WTC11 (cell line): ENCODE measurements at regions not wholly inside any gene's neighbourhood (a gene's known extent, or its start where the extent isn't known, plus 50 kb on each side); places are given as distances from the start of the nearest gene placed in this dataset.

Experiments used
- ATAC-seq: fragments of 200-7000 bp; cut with Tn5 transposase; 2 replicates; pipeline ENCODE4 v1.10.0; 2021; ENCODE audit warnings: mild to moderate bottlenecking, moderate library complexity
- CTCF ChIA-PET: fragments of 300-600 bp; sonication (Branson Sonifier 250); formaldehyde crosslinking; loops from one replicate; lab custom pipeline; 2021; ENCODE audit warnings: antibody characterized with exemption; lab: Charles Lee
- POLR2A ChIA-PET: fragments of 350-600 bp; sonication (Branson Sonifier 250); formaldehyde crosslinking; loops from one replicate; lab custom pipeline; 2021; ENCODE audit warnings: antibody characterized with exemption; lab: Charles Lee
- DNase-seq: peaks from one replicate; pipeline ENCODE4 v3.0.0; 2021; ENCODE audit warnings: low spot score
- H3K27ac Mint-ChIP-seq: 2 replicates; pipeline ENCODE4 v1.8.0; 2021; ENCODE audit warnings: mixed read lengths
- H3K27me3 Mint-ChIP-seq: 2 replicates; pipeline ENCODE4 v1.8.0; 2021; ENCODE audit warnings: low read depth, mild to moderate bottlenecking, moderate library complexity, mixed read lengths
- H3K36me3 Mint-ChIP-seq: 2 replicates; pipeline ENCODE4 v1.8.0; 2021; ENCODE audit warnings: mixed read lengths
- H3K4me1 Mint-ChIP-seq: 2 replicates; pipeline ENCODE4 v1.8.0; 2022; ENCODE audit warnings: mixed read lengths
- H3K4me3 Mint-ChIP-seq: 2 replicates; pipeline ENCODE4 v1.8.0; 2021; ENCODE audit warnings: mild to moderate bottlenecking, moderate library complexity, mixed read lengths
- H3K9me3 Mint-ChIP-seq: 2 replicates; pipeline ENCODE4 v1.8.0; 2021; ENCODE audit warnings: mixed read lengths
- AR ChIP-seq: fragments of 250-450 bp; sonication (Bioruptor Pico); IDR thresholded peaks from 2 replicates; pipeline ENCODE4 v1.9.0; 2021; ENCODE audit warnings: mild to moderate bottlenecking
- CDX4 ChIP-seq: fragments of 250-450 bp; sonication (Bioruptor Pico); IDR thresholded peaks from 2 replicates; pipeline ENCODE4 v1.9.0; 2021; ENCODE audit warnings: moderate library complexity, mild to moderate bottlenecking, inconsistent platforms, borderline replicate concordance
- CREB1 ChIP-seq: sonication (generic); formaldehyde crosslinking; IDR thresholded peaks from 2 replicates; pipeline ENCODE4 v1.8.0; 2023; ENCODE audit warnings: mild to moderate bottlenecking, missing genetic modification reagents
- CTCF ChIP-seq: fragments of 200-600 bp; IDR thresholded peaks from 2 replicates; pipeline ENCODE4 v1.8.0; 2022; ENCODE audit warnings: antibody characterized with exemption
- ETV6 ChIP-seq: sonication (generic); formaldehyde crosslinking; IDR thresholded peaks from 2 replicates; pipeline ENCODE4 v1.8.1; 2022; ENCODE audit warnings: mild to moderate bottlenecking, missing genetic modification reagents
- HMGA2 ChIP-seq: fragments of 250-450 bp; sonication (Bioruptor Pico); IDR thresholded peaks from 2 replicates; pipeline ENCODE4 v1.4.0; 2021; ENCODE audit warnings: mild to moderate bottlenecking, moderate library complexity
- HMGXB4 ChIP-seq: sonication (generic); formaldehyde crosslinking; IDR thresholded peaks from 2 replicates; pipeline ENCODE4 v1.8.1; 2023; ENCODE audit warnings: mild to moderate bottlenecking, moderate library complexity, missing genetic modification reagents
- JUN ChIP-seq: sonication (generic); formaldehyde crosslinking; IDR thresholded peaks from 2 replicates; pipeline ENCODE4 v1.8.0; 2023; ENCODE audit warnings: mild to moderate bottlenecking, missing genetic modification reagents
- MLX ChIP-seq: sonication (generic); formaldehyde crosslinking; IDR thresholded peaks from 2 replicates; pipeline ENCODE4 v1.8.1; 2023; ENCODE audit warnings: mild to moderate bottlenecking, missing genetic modification reagents, moderate library complexity
- NFATC4 ChIP-seq: fragments of 250-450 bp; sonication (Bioruptor Pico); IDR thresholded peaks from 2 replicates; pipeline ENCODE4 v1.9.0; 2021; ENCODE audit warnings: mild to moderate bottlenecking
- NR2C2 ChIP-seq: sonication (generic); formaldehyde crosslinking; IDR thresholded peaks from 2 replicates; pipeline ENCODE4 v1.8.0; 2022; ENCODE audit warnings: mild to moderate bottlenecking, missing genetic modification reagents
- NR3C1 ChIP-seq: sonication (generic); formaldehyde crosslinking; conservative IDR thresholded peaks from 2 replicates; pipeline ENCODE4 v1.8.1; 2023; ENCODE audit warnings: low read depth, mild to moderate bottlenecking, missing genetic modification reagents
- OVOL2 ChIP-seq: fragments of 250-450 bp; sonication (Bioruptor Pico); IDR thresholded peaks from 2 replicates; pipeline ENCODE4 v1.9.0; 2021; ENCODE audit warnings: mild to moderate bottlenecking, borderline replicate concordance
- PRRX2 ChIP-seq: fragments of 250-450 bp; sonication (Bioruptor Pico); IDR thresholded peaks from 2 replicates; pipeline ENCODE4 v1.8.0; 2021; ENCODE audit warnings: mild to moderate bottlenecking
- SMAD3 ChIP-seq: sonication (generic); formaldehyde crosslinking; IDR thresholded peaks from 2 replicates; pipeline ENCODE4 v1.8.0; 2022; ENCODE audit warnings: missing genetic modification reagents, mild to moderate bottlenecking, borderline replicate concordance
- TEAD1 ChIP-seq: sonication (generic); formaldehyde crosslinking; IDR thresholded peaks from 2 replicates; pipeline ENCODE4 v1.8.0; 2022; ENCODE audit warnings: mild to moderate bottlenecking, missing genetic modification reagents
- TEAD4 ChIP-seq: sonication (generic); formaldehyde crosslinking; IDR thresholded peaks from 2 replicates; pipeline ENCODE4 v1.8.0; 2022; ENCODE audit warnings: mild to moderate bottlenecking, missing genetic modification reagents
- TP53 ChIP-seq: sonication (generic); formaldehyde crosslinking; IDR thresholded peaks from 2 replicates; pipeline ENCODE4 v1.8.1; 2023; ENCODE audit warnings: mild to moderate bottlenecking, missing genetic modification reagents
- USF1 ChIP-seq: sonication (generic); formaldehyde crosslinking; IDR thresholded peaks from 2 replicates; pipeline ENCODE4 v1.8.0; 2022; ENCODE audit warnings: mild to moderate bottlenecking, missing genetic modification reagents
- USF2 ChIP-seq: sonication (generic); formaldehyde crosslinking; IDR thresholded peaks from 2 replicates; pipeline ENCODE4 v1.8.1; 2023; ENCODE audit warnings: mild to moderate bottlenecking, missing genetic modification reagents, moderate library complexity
- ZBTB43 ChIP-seq: sonication (generic); formaldehyde crosslinking; IDR thresholded peaks from 2 replicates; pipeline ENCODE4 v1.8.1; 2023; ENCODE audit warnings: mild to moderate bottlenecking, missing genetic modification reagents
- ZMAT4 ChIP-seq: fragments of 250-450 bp; sonication (Bioruptor Pico); IDR thresholded peaks from 2 replicates; pipeline ENCODE4 v1.9.0; 2021; ENCODE audit warnings: mild to moderate bottlenecking
- ZNF138 ChIP-seq: sonication (generic); formaldehyde crosslinking; conservative IDR thresholded peaks from 2 replicates; pipeline ENCODE4 v1.8.1; 2022; ENCODE audit warnings: mild to moderate bottlenecking, moderate library complexity, missing genetic modification reagents
- ZNF219 ChIP-seq: sonication (generic); formaldehyde crosslinking; IDR thresholded peaks from 2 replicates; pipeline ENCODE4 v1.8.0; 2023; ENCODE audit warnings: missing genetic modification reagents, mild to moderate bottlenecking, borderline replicate concordance
- ZNF317 ChIP-seq: sonication (generic); formaldehyde crosslinking; IDR thresholded peaks from 2 replicates; pipeline ENCODE4 v1.8.1; 2023; ENCODE audit warnings: low read depth, mild to moderate bottlenecking, moderate library complexity, missing genetic modification reagents, borderline replicate concordance
- ZNF671 ChIP-seq: fragments of 250-450 bp; sonication (Bioruptor Pico); IDR thresholded peaks from 2 replicates; pipeline ENCODE4 v1.8.0; 2021; ENCODE audit warnings: mild to moderate bottlenecking

GRCh38 chr1:188949701-188950100 is 1528.0 kb downstream of the BRINP3 start:
- ChIA-PET CTCF (no interaction called here), POLR2A (no interaction called here)
- Mint-ChIP-seq H3K36me3 (no peaks in the 10 kb centered on the region), H3K4me3 (no peak overlapping the region), H3K4me1 (peaks cover 14% of the 10 kb centered on the region), H3K27me3 (no peaks in the 10 kb centered on the region), H3K27ac (no peak overlapping the region)
- DNase-seq: no peak
- TF ChIP-seq ZNF671 (CRISPR knock-in tag) (no peak), JUN (CRISPR knock-in tag) (no peak), TEAD1 (CRISPR knock-in tag) (no peak), ZBTB43 (no peak), CTCF (no peak), ZMAT4 (CRISPR knock-in tag) (no peak), ETV6 (CRISPR knock-in tag) (no peak), ZNF317 (CRISPR knock-in tag) (no peak), HMGA2 (CRISPR knock-in tag) (no peak), USF1 (no peak), MLX (CRISPR knock-in tag) (no peak), NFATC4 (CRISPR knock-in tag) (no peak), OVOL2 (CRISPR knock-in tag) (no peak), ZNF219 (CRISPR knock-in tag) (no peak), TEAD4 (no peak), PRRX2 (CRISPR knock-in tag) (no peak)
- TF ChIP-seq, all 79 proteins: peak for 0
- ATAC-seq: no peak
- no peaks in the 10 kb centered on the region for H3K9me3 Mint-ChIP-seq

GRCh38 chr1:188958461-188959115 is 1519.1 kb downstream of the BRINP3 start:
- H3K4me3 Mint-ChIP-seq: no peak overlapping the region
- H3K27me3 Mint-ChIP-seq: no peaks in the 10 kb centered on the region
- H3K27ac Mint-ChIP-seq: no peak overlapping the region
- peaks cover 19% of the 10 kb centered on the region for H3K9me3 Mint-ChIP-seq
- ChIA-PET POLR2A (no interaction called here), CTCF (no interaction called here)
- DNase-seq: no peak
- peaks cover 12% of the 10 kb centered on the region for H3K4me1 Mint-ChIP-seq
- ATAC-seq: peak; percentile 78
- H3K36me3 Mint-ChIP-seq: no peaks in the 10 kb centered on the region
- TF ChIP-seq NR3C1 (CRISPR knock-in tag) (no peak), HMGXB4 (CRISPR knock-in tag) (no peak), PRRX2 (CRISPR knock-in tag) (no peak), AR (CRISPR knock-in tag) (no peak), ZNF138 (no peak), USF2 (CRISPR knock-in tag) (no peak), CDX4 (CRISPR knock-in tag) (no peak), SMAD3 (CRISPR knock-in tag) (no peak), CREB1 (no peak), TP53 (CRISPR knock-in tag) (no peak), TEAD4 (no peak), NR2C2 (CRISPR knock-in tag) (no peak)
